HCT116 (cell line): ENCODE measurements at regions not wholly inside any gene's neighbourhood (a gene's known extent, or its start where the extent isn't known, plus 50 kb on each side); places are given as distances from the start of the nearest gene placed in this dataset.

Experiments
- ATAC-seq: fragments of 200-7000 bp; cut with Tn5 transposase; 2 replicates; pipeline ENCODE4 v1.9.1; 2020; ENCODE audit warnings: mild to moderate bottlenecking, moderate library complexity
- BruUV-seq: library from RNA; stranded (reverse); fragments of 400-500 nt; replicated peaks from 2 replicates; lab custom pipeline; 2021; lab: Mats Ljungman, UMichigan
- CTCF ChIA-PET: fragments of 300-600 bp; sonication (Branson Sonifier 250); formaldehyde crosslinking; loops from one replicate; lab custom pipeline; 2021; ENCODE audit warnings: antibody characterized with exemption; lab: Charles Lee
- POLR2A ChIA-PET: fragments of 300-600, 350-600 bp; sonication (Branson Sonifier 250); formaldehyde crosslinking; loops from one replicate; lab custom pipeline; 2021; ENCODE audit warnings: antibody characterized with exemption; lab: Charles Lee
- RAD21 ChIA-PET, 2 experiments: fragments of 300-600 bp; sonication (Branson Sonifier 250); formaldehyde crosslinking; loops; one replicate each; lab custom pipeline; 2023; ENCODE audit warnings: low total read pairs in 2 of 2; ENCODE audit not compliant: uncharacterized antibody in 2 of 2, unreplicated experiment in 2 of 2, low non-redundant PET in 1 of 2; lab: Charles Lee
- DNase-seq: peaks from one replicate; pipeline ENCODE4 v3.0.0-alpha.2; 2010; ENCODE audit warnings: low read depth, low spot score
- H2AFZ ChIP-seq: fragments of 200-600 bp; shearing (Covaris generic), sonication (generic); 2 replicates; pipeline ENCODE4 v1.6.1; 2017; ENCODE audit warnings: low read depth, mixed run types, mixed read lengths, antibody characterized with exemption, low read length; ENCODE audit not compliant: poor library complexity, severe bottlenecking
- H3K27ac ChIP-seq: 2 replicates; pipeline ENCODE4 v1.5.1; 2012; ENCODE audit warnings: low read depth, low read length
- H3K27me3 ChIP-seq: fragments of 200-600 bp; sonication (generic); 2 replicates; pipeline ENCODE4 v1.6.1; 2016; ENCODE audit warnings: mixed run types, low read length, mixed read lengths; ENCODE audit not compliant: insufficient read depth
- H3K36me3 ChIP-seq, 2 experiments: fragments of 200-500 bp in 1 of 2; fragments of 200-600 bp in 1 of 2; sonication (Bioruptor generic) in 1 of 2; sonication (generic) in 1 of 2; 2 replicates each; pipeline versions ENCODE4 v1.5.1 to v1.6.1; 2014 to 2016; ENCODE audit warnings: low read length in 2 of 2, inconsistent platforms in 1 of 2, mixed read lengths in 1 of 2, mixed run types in 1 of 2; ENCODE audit not compliant: insufficient read depth in 2 of 2, control insufficient read depth in 1 of 2
- H3K4me1 ChIP-seq, 2 experiments: fragments of 200-600 bp in 1 of 2; sonication (generic) in 1 of 2; 2 replicates each; pipeline versions ENCODE4 v1.5.1 to v1.6.1; 2012 to 2017; ENCODE audit warnings: low read length in 2 of 2, inconsistent platforms in 1 of 2, mild to moderate bottlenecking in 1 of 2, mixed read lengths in 1 of 2, mixed run types in 1 of 2, moderate library complexity in 1 of 2; ENCODE audit not compliant: insufficient read depth in 2 of 2, control insufficient read depth in 1 of 2
- H3K4me2 ChIP-seq: fragments of 200-600 bp; sonication (generic); 2 replicates; pipeline ENCODE4 v1.6.1; 2017; ENCODE audit warnings: mixed run types, low read length, mixed read lengths
- H3K4me3 ChIP-seq, 2 experiments: fragments of 200-600 bp in 1 of 2; sonication (generic) in 1 of 2; replicated peaks in 1 of 2; 2 replicates each; pipeline ENCODE4 v1.5.1; 2011 to 2016; ENCODE audit warnings: low read length in 2 of 2, control low read depth in 1 of 2, low read depth in 1 of 2, mild to moderate bottlenecking in 1 of 2, mixed read lengths in 1 of 2, mixed run types in 1 of 2
- H3K79me2 ChIP-seq: fragments of 200-600 bp; sonication (generic); 2 replicates; pipeline ENCODE4 v1.6.1; 2017; ENCODE audit warnings: mild to moderate bottlenecking, mixed run types, low read length, moderate library complexity, mixed read lengths; ENCODE audit not compliant: insufficient read depth
- H3K9ac ChIP-seq: fragments of 200-600 bp; sonication (generic); 2 replicates; pipeline ENCODE4 v1.6.1; 2016; ENCODE audit warnings: low read length, mixed read lengths
- H3K9me2 ChIP-seq: fragments of 200-600 bp; sonication (generic), shearing (Covaris generic); 2 replicates; pipeline ENCODE4 v1.6.1; 2017; ENCODE audit warnings: mixed run types, mild to moderate bottlenecking, moderate library complexity; ENCODE audit not compliant: insufficient read depth
- H3K9me3 ChIP-seq, 2 experiments: fragments of 200-500 bp in 1 of 2; fragments of 200-600 bp in 1 of 2; sonication (Bioruptor generic) in 1 of 2; sonication (generic) in 1 of 2; 2 replicates each; pipeline ENCODE4 v1.6.1; 2014 to 2017; ENCODE audit warnings: low read length in 2 of 2, mixed read lengths in 2 of 2, inconsistent platforms in 1 of 2, low read depth in 1 of 2, mild to moderate bottlenecking in 1 of 2, mixed run types in 1 of 2, moderate library complexity in 1 of 2; ENCODE audit not compliant: control insufficient read depth in 1 of 2, insufficient read depth in 1 of 2
- H4K20me1 ChIP-seq: fragments of 200-600 bp; sonication (generic), shearing (Covaris generic); 2 replicates; pipeline ENCODE4 v1.6.1; 2017; ENCODE audit warnings: mixed run types, mild to moderate bottlenecking, moderate library complexity; ENCODE audit not compliant: insufficient read depth
- ATF3 ChIP-seq: IDR thresholded peaks from 2 replicates; pipeline ENCODE4 v1.6.1; 2012
- CTCF ChIP-seq, 3 experiments: fragments of 200-600 bp in 1 of 3; sonication (generic) in 1 of 3; IDR thresholded peaks in 2 of 3; conservative IDR thresholded peaks in 1 of 3; 2 replicates each; pipeline ENCODE4 v1.5.1; 2012 to 2017; ENCODE audit warnings: low read depth in 2 of 3, low read length in 2 of 3, antibody characterized with exemption in 1 of 3, borderline replicate concordance in 1 of 3, control low read depth in 1 of 3, mild to moderate bottlenecking in 1 of 3, mixed read lengths in 1 of 3, mixed run types in 1 of 3, moderate library complexity in 1 of 3; ENCODE audit not compliant: insufficient read depth in 1 of 3
- EGR1 ChIP-seq: IDR thresholded peaks from 2 replicates; pipeline ENCODE4 v1.6.1; 2012; ENCODE audit warnings: low read depth
- EZH2 ChIP-seq: fragments of 200-600 bp; sonication (generic); IDR thresholded peaks from 2 replicates; pipeline ENCODE4 v1.6.1; 2017; ENCODE audit warnings: antibody characterized with exemption, mixed run types
- EZH2phosphoT487 ChIP-seq: fragments of 200-600 bp; IDR thresholded peaks from 2 replicates; pipeline ENCODE4 v1.6.1; 2018; ENCODE audit warnings: antibody characterized with exemption, borderline replicate concordance
- FOSL1 ChIP-seq: IDR thresholded peaks from 2 replicates; pipeline ENCODE4 v1.6.1; 2012; ENCODE audit warnings: low read depth
- MAX ChIP-seq: IDR thresholded peaks from 2 replicates; pipeline ENCODE4 v1.6.1; 2012
- RAD21 ChIP-seq: IDR thresholded peaks from 2 replicates; pipeline ENCODE4 v1.6.1; 2012; ENCODE audit warnings: low read depth, mild to moderate bottlenecking
- REST ChIP-seq: IDR thresholded peaks from 2 replicates; pipeline ENCODE4 v1.6.1; 2012; ENCODE audit warnings: low read depth
- SIN3A ChIP-seq: IDR thresholded peaks from 2 replicates; pipeline ENCODE4 v1.6.1; 2012; ENCODE audit warnings: low read depth
- TCF7L2 ChIP-seq: IDR thresholded peaks from 2 replicates; pipeline ENCODE4 v1.7.0; 2011; ENCODE audit warnings: borderline replicate concordance, inconsistent platforms; ENCODE audit not compliant: insufficient read depth, insufficient read length; ENCODE audit errors: extremely low read depth
- YY1 ChIP-seq: IDR thresholded peaks from 2 replicates; pipeline ENCODE4 v1.6.1; 2011; ENCODE audit warnings: low read length, low read depth, moderate library complexity, mild to moderate bottlenecking; ENCODE audit not compliant: insufficient replicate concordance; ENCODE audit errors: extremely low read depth
- ZFX ChIP-seq: fragments of 450-650 bp; IDR thresholded peaks from 2 replicates; pipeline ENCODE4 v1.6.1; 2017
- intact Hi-C: fragments of 100-400 bp; cut with micrococcal nuclease; formaldehyde crosslinking; loops from 2 replicates; pipeline ENCODE4 v1.10.0; 2022

- H4K20me1 ChIP-seq: no peaks in the 10 kb centered on the region
- H3K27me3 ChIP-seq: peaks cover 7% of the 10 kb centered on the region; the same call in 1 of the 2 replicates
- no peak overlapping the region for H3K4me3 ChIP-seq
- BruUV-seq: no TSS peak
- ChIA-PET RAD21 (no interaction called here), POLR2A (no interaction called here), CTCF (no interaction called here)
- H3K9me2 ChIP-seq: no peaks in the 10 kb centered on the region; the same call in 1 of the 2 replicates
- no peak overlapping the region for H2AFZ ChIP-seq
- H3K4me1 ChIP-seq: no peaks in the 10 kb centered on the region
- intact Hi-C loops: no loop called here
- TF ChIP-seq FOSL1 (no peak), CTCF (IDR thresholded peaks at IDR 0.05 in 2 of 3, conservative IDR thresholded peaks at IDR 0.05 in 1 of 3; ENCODE audit: borderline replicate concordance in 1 of 3, insufficient read depth in 1 of 3, low read depth in 2 of 3, low read length in 2 of 3) (no peak), RAD21 (no peak), EZH2 (no peak), ATF3 (no peak), REST (no peak), EZH2phosphoT487 (no peak), ZFX (no peak), MAX (no peak), TCF7L2 (no peak), EGR1 (no peak), SIN3A (no peak), YY1 (no peak)
- no peaks in the 10 kb centered on the region for H3K9me3 ChIP-seq
- H3K4me2 ChIP-seq: no peak overlapping the region
- ATAC-seq (no peak), DNase-seq (no peak)
- H3K79me2 ChIP-seq: no peaks in the 10 kb centered on the region
- no peaks in the 10 kb centered on the region for H3K36me3 ChIP-seq
- no peak overlapping the region for H3K9ac ChIP-seq
- no peak overlapping the region for H3K27ac ChIP-seq
These were observed 74.0 kb upstream of the TCL1A start for GRCh38 chr14:95787941-95788340.
